CD4-positive, alpha-beta T cell (primary cell): ENCODE measurements at regions not wholly inside any gene's neighbourhood (a gene's known extent, or its start where the extent isn't known, plus 50 kb on each side); places are given as distances from the start of the nearest gene placed in this dataset.

ENCODE experiments used
- ATAC-seq: fragments of 200-7000 bp; cut with Tn5 transposase; one replicate; pipeline ENCODE4 v1.10.0; 2022; ENCODE audit warnings: mild to moderate bottlenecking; ENCODE audit not compliant: poor library complexity
- CTCF ChIA-PET: fragments of 350-600 bp; sonication (Branson Sonifier 250); formaldehyde crosslinking; loops from one replicate; lab custom pipeline; 2021; ENCODE audit warnings: antibody characterized with exemption, inconsistent platforms; lab: Charles Lee
- POLR2A ChIA-PET: fragments of 350-600 bp; sonication (Branson Sonifier 250); formaldehyde crosslinking; loops from one replicate; lab custom pipeline; 2021; ENCODE audit warnings: antibody characterized with exemption, inconsistent platforms; lab: Charles Lee
- DNase-seq, 14 experiments: peaks; one replicate each; pipeline ENCODE4 v3.0.0-alpha.2; 2013 to 2020; ENCODE audit warnings: mixed read lengths in 2 of 14
- H3K27ac ChIP-seq, 2 donors: one replicate each; pipeline versions ENCODE4 v1.5.1 to v1.7.0; 2013; ENCODE audit warnings: low read length in 2 of 2, low read depth in 1 of 2, mild to moderate bottlenecking in 1 of 2
- H3K27me3 ChIP-seq, 2 experiments: 1 replicate in 1 of 2; 2 replicates in 1 of 2; pipeline versions ENCODE4 v1.6.1 to v1.7.0; 2013; ENCODE audit warnings: low read length in 2 of 2, control low read depth in 1 of 2, mild to moderate bottlenecking in 1 of 2, moderate library complexity in 1 of 2; ENCODE audit not compliant: insufficient read depth in 2 of 2, control insufficient read depth in 1 of 2
- H3K36me3 ChIP-seq: one replicate; pipeline ENCODE4 v1.6.1; 2013; ENCODE audit warnings: low read length, control low read depth; ENCODE audit not compliant: insufficient read depth
- H3K4me1 ChIP-seq: one replicate; pipeline ENCODE4 v1.6.1; 2013; ENCODE audit warnings: low read length, control low read depth; ENCODE audit not compliant: insufficient read depth
- H3K4me3 ChIP-seq: one replicate; pipeline ENCODE4 v1.5.1; 2013; ENCODE audit warnings: mild to moderate bottlenecking, low read length, moderate library complexity
- H3K9me3 ChIP-seq, 2 experiments: 1 replicate in 1 of 2; 2 replicates in 1 of 2; pipeline versions ENCODE4 v1.6.1 to v1.7.0; 2013; ENCODE audit warnings: low read length in 2 of 2, mild to moderate bottlenecking in 2 of 2, control low read depth in 1 of 2, moderate library complexity in 1 of 2; ENCODE audit not compliant: control insufficient read depth in 1 of 2, insufficient read depth in 1 of 2
- H3K27ac Mint-ChIP-seq: one replicate; pipeline ENCODE4 v1.8.0; 2020; ENCODE audit warnings: mixed read lengths
- H3K27me3 Mint-ChIP-seq: one replicate; pipeline ENCODE4 v1.8.0; 2021; ENCODE audit warnings: mixed read lengths
- H3K36me3 Mint-ChIP-seq: one replicate; pipeline ENCODE4 v1.8.0; 2021; ENCODE audit warnings: low read depth, mixed read lengths
- H3K4me1 Mint-ChIP-seq: one replicate; pipeline ENCODE4 v1.8.0; 2021; ENCODE audit warnings: low read depth, mixed read lengths
- H3K4me3 Mint-ChIP-seq: one replicate; pipeline ENCODE4 v1.8.0; 2020; ENCODE audit warnings: mild to moderate bottlenecking, mixed read lengths
- H3K9me3 Mint-ChIP-seq: one replicate; pipeline ENCODE4 v1.8.0; 2020; ENCODE audit warnings: mixed read lengths
- CTCF ChIP-seq: fragments of 200-600 bp; IDR thresholded peaks from one replicate; pipeline ENCODE4 v1.8.0; 2022; ENCODE audit warnings: antibody characterized with exemption, mild to moderate bottlenecking
- intact Hi-C, 2 experiments: fragments of 100-400 bp; cut with DNase I in 1 of 2; cut with micrococcal nuclease in 1 of 2; formaldehyde crosslinking; loops; one replicate each; pipeline versions ENCODE4 v1.15.1 to v1.9.0; 2023 to 2025; cut with DNase I, micrococcal nuclease

- ChIA-PET CTCF (no interaction called here), POLR2A (no interaction called here)
Observed at GRCh38 chr5:52521236-52521635, 266.5 kb upstream of the ITGA1 start.

GRCh38 chr5:52523701-52524100, 264.0 kb upstream of the ITGA1 start:
- no peak for TF ChIP-seq CTCF
- Mint-ChIP-seq H3K4me1 (no peaks in the 10 kb centered on the region), H3K36me3 (no peaks in the 10 kb centered on the region), H3K4me3 (no peak overlapping the region), H3K9me3 (no peaks in the 10 kb centered on the region), H3K27me3 (no peaks in the 10 kb centered on the region), H3K27ac (no peak overlapping the region)
- CTCF ChIA-PET: no interaction called here
- H3K27ac ChIP-seq: no peak overlapping the region
- intact Hi-C loops: no loop called here
- no peaks in the 10 kb centered on the region for H3K27me3 ChIP-seq
- no peaks in the 10 kb centered on the region for H3K9me3 ChIP-seq
- no peaks in the 10 kb centered on the region for H3K4me1 ChIP-seq
- ATAC-seq (no peak), DNase-seq (no peak)
- H3K4me3 ChIP-seq: no peak overlapping the region
- no peaks in the 10 kb centered on the region for H3K36me3 ChIP-seq
- POLR2A ChIA-PET: no interaction called here

More at GRCh38 chr5:52521236-52521635, 266.5 kb upstream of the ITGA1 start:
- Mint-ChIP-seq H3K4me1 (no peaks in the 10 kb centered on the region), H3K4me3 (no peak overlapping the region), H3K27me3 (no peaks in the 10 kb centered on the region), H3K27ac (no peak overlapping the region), H3K9me3 (no peaks in the 10 kb centered on the region), H3K36me3 (no peaks in the 10 kb centered on the region)
- Histone ChIP-seq H3K4me3 (no peak overlapping the region), H3K27me3 (no peaks in the 10 kb centered on the region), H3K36me3 (no peaks in the 10 kb centered on the region), H3K4me1 (no peaks in the 10 kb centered on the region), H3K9me3 (peaks cover 0 to 9% of the 10 kb centered on the region in 2 experiments), H3K27ac (no peak overlapping the region)
- no peak for TF ChIP-seq CTCF
- intact Hi-C loops: no loop called here
- ATAC-seq (no peak), DNase-seq (no peak)

GRCh38 chr5:52531105-52531504, 256.6 kb upstream of the ITGA1 start:
- Histone ChIP-seq H3K4me1 (no peaks in the 10 kb centered on the region), H3K36me3 (no peaks in the 10 kb centered on the region), H3K9me3 (peaks cover 6 to 7% of the 10 kb centered on the region in 2 experiments), H3K27me3 (no peaks in the 10 kb centered on the region), H3K27ac (no peak overlapping the region), H3K4me3 (no peak overlapping the region)
- peaks cover 5% of the 10 kb centered on the region for H3K9me3 Mint-ChIP-seq
- intact Hi-C loops: no loop called here
- no peak overlapping the region for H3K27ac Mint-ChIP-seq
- ChIA-PET POLR2A (no interaction called here), CTCF (no interaction called here)
- no peak for ATAC-seq
- TF ChIP-seq CTCF: no peak
- no peak for DNase-seq
- no peak overlapping the region for H3K4me3 Mint-ChIP-seq
- no peaks in the 10 kb centered on the region for H3K36me3 Mint-ChIP-seq
- no peaks in the 10 kb centered on the region for H3K4me1 Mint-ChIP-seq
- H3K27me3 Mint-ChIP-seq: no peaks in the 10 kb centered on the region
